ENCODE measurements at regions not wholly inside any gene's neighbourhood (a gene's known extent, or its start where the extent isn't known, plus 50 kb on each side); places are given as distances from the start of the nearest gene placed in this dataset.

DNA sequence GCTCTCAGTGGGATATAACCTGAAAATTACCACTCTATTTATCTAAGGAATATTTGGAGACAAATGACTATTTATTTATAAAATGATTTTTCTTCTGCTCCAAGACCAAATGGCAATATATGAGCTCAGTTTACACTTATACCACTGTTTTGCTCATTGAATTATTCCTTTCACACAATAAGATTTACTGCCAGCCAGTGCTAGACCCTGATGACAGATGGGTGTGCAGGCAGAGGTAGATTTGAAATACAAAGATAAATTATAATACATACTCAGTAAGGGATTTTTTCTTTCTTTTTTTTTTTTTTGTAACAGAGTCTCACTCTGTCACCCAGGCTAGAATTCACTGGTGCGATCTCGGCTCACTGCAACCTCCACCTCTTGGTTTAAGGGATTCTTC is 980.3 kb downstream of the EPHA3 start:
- Histone ChIP-seq H3K27me3 (ENCODE audit: insufficient read depth, low read length, poor library complexity) (no peaks in the 10 kb centered on the region), H3K9ac (ENCODE audit: low read length) (peak overlapping the region; percentile 32), H3K56ac (ENCODE audit: low read length) (peak overlapping the region; percentile 54), H3K4ac (ENCODE audit: low read depth, low read length) (no peak overlapping the region), H3K79me1 (ENCODE audit: low read length) (no peaks in the 10 kb centered on the region), H2BK5ac (ENCODE audit: low read length) (no peak overlapping the region), H3K23ac (ENCODE audit: low read length) (no peak overlapping the region), H3K4me2 (ENCODE audit: low read length) (no peak overlapping the region), H2AK5ac (ENCODE audit: low read length) (no peak overlapping the region), H3K36me3 (ENCODE audit: control insufficient read depth, insufficient read depth, low read length) (peaks cover 2% of the 10 kb centered on the region), H2BK15ac (replicated peaks; ENCODE audit: low read depth) (no peak overlapping the region), H2BK120ac (ENCODE audit: low read depth, low read length) (no peak overlapping the region), H3K18ac (ENCODE audit: low read length) (no peak overlapping the region), H4K8ac (ENCODE audit: low read depth, low read length) (no peak overlapping the region), H4K5ac (ENCODE audit: low read length) (no peak overlapping the region), H3K4me3 (ENCODE audit: low read length) (no peak overlapping the region), H3K27ac (ENCODE audit: low read depth, low read length) (no peak overlapping the region), H3K79me2 (ENCODE audit: control insufficient read depth, insufficient read depth, low read length) (peaks cover 9% of the 10 kb centered on the region), H3K4me1 (ENCODE audit: control insufficient read depth, low read depth, low read length) (peaks cover 2% of the 10 kb centered on the region)
- DNase-seq: peak; percentile 48
- WGBS (ENCODE audit: extremely low coverage, insufficient coverage, low lambda C conversion rate): no CpG with 5 or more reads among the region's 2 CpGs

DNA sequence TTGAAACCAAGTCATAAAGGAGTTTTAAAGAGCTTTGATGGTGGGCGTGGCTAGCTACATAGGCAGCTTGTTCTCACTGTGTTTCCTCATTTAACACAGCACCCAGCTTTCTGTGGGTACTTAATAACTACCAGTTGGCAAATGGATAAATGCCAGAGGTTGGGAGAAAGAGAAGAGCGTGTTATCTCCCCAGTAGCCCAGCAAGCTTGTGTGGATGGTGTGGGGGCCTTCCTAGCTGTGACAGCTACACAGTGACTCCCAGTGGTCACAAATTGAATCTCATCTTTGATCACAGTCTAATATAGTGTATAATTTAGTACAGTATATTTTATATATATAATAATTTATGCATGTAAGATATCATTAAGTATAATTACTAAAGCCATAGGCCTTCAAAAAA is 984.1 kb downstream of the EPHA3 start:
- no peak overlapping the region for H3K27ac ChIP-seq (ENCODE audit: low read depth, low read length)
- no peak overlapping the region for H3K4me3 ChIP-seq (ENCODE audit: low read length)
- H3K27me3 ChIP-seq (ENCODE audit: insufficient read depth, low read length, poor library complexity): no peaks in the 10 kb centered on the region
- DNase-seq: peak; percentile 86
- no peaks in the 10 kb centered on the region for H3K79me2 ChIP-seq (ENCODE audit: control insufficient read depth, insufficient read depth, low read length)
- no peak overlapping the region for H3K18ac ChIP-seq (ENCODE audit: low read length)
- WGBS (ENCODE audit: extremely low coverage, insufficient coverage, low lambda C conversion rate): no CpG with 5 or more reads among the region's 2 CpGs
- H3K23ac ChIP-seq (ENCODE audit: low read length): no peak overlapping the region
- no peak overlapping the region for H2BK15ac ChIP-seq (replicated peaks; ENCODE audit: low read depth)
- no peak overlapping the region for H4K5ac ChIP-seq (ENCODE audit: low read length)
- no peaks in the 10 kb centered on the region for H3K79me1 ChIP-seq (ENCODE audit: low read length)
- peaks cover 2% of the 10 kb centered on the region for H3K4me1 ChIP-seq (ENCODE audit: control insufficient read depth, low read depth, low read length)
- no peak overlapping the region for H4K8ac ChIP-seq (ENCODE audit: low read depth, low read length)
- no peak overlapping the region for H3K4ac ChIP-seq (ENCODE audit: low read depth, low read length)
- no peak overlapping the region for H3K4me2 ChIP-seq (ENCODE audit: low read length)
- no peak overlapping the region for H2BK120ac ChIP-seq (ENCODE audit: low read depth, low read length)
- H3K56ac ChIP-seq (ENCODE audit: low read length): no peak overlapping the region
- H2BK5ac ChIP-seq (ENCODE audit: low read length): no peak overlapping the region
- no peak overlapping the region for H2AK5ac ChIP-seq (ENCODE audit: low read length)
- no peak overlapping the region for H3K9ac ChIP-seq (ENCODE audit: low read length)
- peaks cover 2% of the 10 kb centered on the region for H3K36me3 ChIP-seq (ENCODE audit: control insufficient read depth, insufficient read depth, low read length)

- H4K8ac ChIP-seq (ENCODE audit: low read depth, low read length): no peak overlapping the region
- DNase-seq: peak; percentile 53
- H3K4ac ChIP-seq (ENCODE audit: low read depth, low read length): no peak overlapping the region
- H2BK120ac ChIP-seq (ENCODE audit: low read depth, low read length): no peak overlapping the region
- no peak overlapping the region for H3K4me3 ChIP-seq (ENCODE audit: low read length)
- no peak overlapping the region for H3K56ac ChIP-seq (ENCODE audit: low read length)
- H3K18ac ChIP-seq (ENCODE audit: low read length): no peak overlapping the region
- H3K9ac ChIP-seq (ENCODE audit: low read length): no peak overlapping the region
- H3K79me2 ChIP-seq (ENCODE audit: control insufficient read depth, insufficient read depth, low read length): no peaks in the 10 kb centered on the region
- no peak overlapping the region for H4K5ac ChIP-seq (ENCODE audit: low read length)
- no peak overlapping the region for H3K23ac ChIP-seq (ENCODE audit: low read length)
- no peak overlapping the region for H3K27ac ChIP-seq (ENCODE audit: low read depth, low read length)
- no peaks in the 10 kb centered on the region for H3K27me3 ChIP-seq (ENCODE audit: insufficient read depth, low read length, poor library complexity)
- no peaks in the 10 kb centered on the region for H3K36me3 ChIP-seq (ENCODE audit: control insufficient read depth, insufficient read depth, low read length)
- no peaks in the 10 kb centered on the region for H3K79me1 ChIP-seq (ENCODE audit: low read length)
- no CpG with 5 or more reads among the region's 1 CpG for WGBS (ENCODE audit: extremely low coverage, insufficient coverage, low lambda C conversion rate)
- H3K4me1 ChIP-seq (ENCODE audit: control insufficient read depth, low read depth, low read length): no peaks in the 10 kb centered on the region
- H2BK5ac ChIP-seq (ENCODE audit: low read length): no peak overlapping the region
- H3K4me2 ChIP-seq (ENCODE audit: low read length): no peak overlapping the region
- no peak overlapping the region for H2AK5ac ChIP-seq (ENCODE audit: low read length)
- no peak overlapping the region for H2BK15ac ChIP-seq (replicated peaks; ENCODE audit: low read depth)
These were observed 985.6 kb downstream of the EPHA3 start for GRCh38 chr3:90092994-90093393.

DNA sequence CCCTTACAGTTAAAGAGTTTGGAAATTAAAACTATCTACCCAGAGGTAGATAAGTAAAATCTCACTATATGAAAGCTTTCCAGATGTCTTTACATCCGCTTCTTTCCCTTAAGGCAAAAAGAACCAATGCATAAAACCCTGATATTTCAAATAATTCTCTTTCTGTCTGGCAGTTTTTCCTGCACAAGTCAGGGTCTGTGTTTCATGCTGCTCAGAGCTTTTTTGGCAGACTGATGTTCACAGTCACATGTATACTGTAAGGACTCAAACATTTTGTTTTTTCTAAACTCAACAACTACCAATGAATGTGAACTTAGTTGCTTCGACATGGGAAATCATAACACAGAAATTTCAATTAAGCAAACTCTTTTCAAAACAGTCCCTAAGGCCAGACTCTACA is 988.4 kb downstream of the EPHA3 start:
- H3K56ac ChIP-seq (ENCODE audit: low read length): no peak overlapping the region
- no CpG with 5 or more reads among the region's 2 CpGs for WGBS (ENCODE audit: extremely low coverage, insufficient coverage, low lambda C conversion rate)
- H3K79me2 ChIP-seq (ENCODE audit: control insufficient read depth, insufficient read depth, low read length): no peaks in the 10 kb centered on the region
- no peak overlapping the region for H3K27ac ChIP-seq (ENCODE audit: low read depth, low read length)
- no peak overlapping the region for H4K5ac ChIP-seq (ENCODE audit: low read length)
- H3K4me1 ChIP-seq (ENCODE audit: control insufficient read depth, low read depth, low read length): no peaks in the 10 kb centered on the region
- H3K4ac ChIP-seq (ENCODE audit: low read depth, low read length): no peak overlapping the region
- no peak overlapping the region for H3K23ac ChIP-seq (ENCODE audit: low read length)
- H3K4me2 ChIP-seq (ENCODE audit: low read length): no peak overlapping the region
- H3K27me3 ChIP-seq (ENCODE audit: insufficient read depth, low read length, poor library complexity): no peaks in the 10 kb centered on the region
- no peak overlapping the region for H2BK15ac ChIP-seq (replicated peaks; ENCODE audit: low read depth)
- H3K79me1 ChIP-seq (ENCODE audit: low read length): no peaks in the 10 kb centered on the region
- H2BK120ac ChIP-seq (ENCODE audit: low read depth, low read length): no peak overlapping the region
- H2BK5ac ChIP-seq (ENCODE audit: low read length): no peak overlapping the region
- no peak for DNase-seq
- no peak overlapping the region for H2AK5ac ChIP-seq (ENCODE audit: low read length)
- H4K8ac ChIP-seq (ENCODE audit: low read depth, low read length): no peak overlapping the region
- H3K36me3 ChIP-seq (ENCODE audit: control insufficient read depth, insufficient read depth, low read length): no peaks in the 10 kb centered on the region
- no peak overlapping the region for H3K9ac ChIP-seq (ENCODE audit: low read length)
- no peak overlapping the region for H3K18ac ChIP-seq (ENCODE audit: low read length)
- H3K4me3 ChIP-seq (ENCODE audit: low read length): no peak overlapping the region

GRCh38 chr3:90099493-90099892 is 992.1 kb downstream of the EPHA3 start:
- no CpG with 5 or more reads among the region's 1 CpG for WGBS (ENCODE audit: extremely low coverage, insufficient coverage, low lambda C conversion rate)
- H3K4ac ChIP-seq (ENCODE audit: low read depth, low read length): no peak overlapping the region
- H3K27ac ChIP-seq (ENCODE audit: low read depth, low read length): no peak overlapping the region
- H2BK120ac ChIP-seq (ENCODE audit: low read depth, low read length): no peak overlapping the region
- no peak overlapping the region for H3K4me3 ChIP-seq (ENCODE audit: low read length)
- H3K9ac ChIP-seq (ENCODE audit: low read length): no peak overlapping the region
- no peak overlapping the region for H2BK15ac ChIP-seq (replicated peaks; ENCODE audit: low read depth)
- no peaks in the 10 kb centered on the region for H3K79me1 ChIP-seq (ENCODE audit: low read length)
- H4K8ac ChIP-seq (ENCODE audit: low read depth, low read length): no peak overlapping the region
- H3K36me3 ChIP-seq (ENCODE audit: control insufficient read depth, insufficient read depth, low read length): no peaks in the 10 kb centered on the region
- no peak overlapping the region for H3K23ac ChIP-seq (ENCODE audit: low read length)
- no peak overlapping the region for H3K56ac ChIP-seq (ENCODE audit: low read length)
- H3K27me3 ChIP-seq (ENCODE audit: insufficient read depth, low read length, poor library complexity): no peaks in the 10 kb centered on the region
- H2AK5ac ChIP-seq (ENCODE audit: low read length): no peak overlapping the region
- H3K4me2 ChIP-seq (ENCODE audit: low read length): no peak overlapping the region
- H3K18ac ChIP-seq (ENCODE audit: low read length): no peak overlapping the region
- H3K4me1 ChIP-seq (ENCODE audit: control insufficient read depth, low read depth, low read length): no peaks in the 10 kb centered on the region
- no peak for DNase-seq
- H2BK5ac ChIP-seq (ENCODE audit: low read length): no peak overlapping the region
- H4K5ac ChIP-seq (ENCODE audit: low read length): no peak overlapping the region
- H3K79me2 ChIP-seq (ENCODE audit: control insufficient read depth, insufficient read depth, low read length): no peaks in the 10 kb centered on the region

- H3K56ac ChIP-seq (ENCODE audit: low read length): no peak overlapping the region
These were observed 994.7 kb downstream of the EPHA3 start for GRCh38 chr3:90102146-90102545.

More at GRCh38 chr3:90102146-90102545, 994.7 kb downstream of the EPHA3 start:
- H3K27me3 ChIP-seq (ENCODE audit: insufficient read depth, low read length, poor library complexity): no peaks in the 10 kb centered on the region
- H3K36me3 ChIP-seq (ENCODE audit: control insufficient read depth, insufficient read depth, low read length): no peaks in the 10 kb centered on the region
- no peak overlapping the region for H3K4me2 ChIP-seq (ENCODE audit: low read length)
- no peak overlapping the region for H2BK5ac ChIP-seq (ENCODE audit: low read length)
- no peak overlapping the region for H2AK5ac ChIP-seq (ENCODE audit: low read length)
- no peak overlapping the region for H3K23ac ChIP-seq (ENCODE audit: low read length)
- no peak overlapping the region for H2BK15ac ChIP-seq (replicated peaks; ENCODE audit: low read depth)
- no peak overlapping the region for H2BK120ac ChIP-seq (ENCODE audit: low read depth, low read length)
- no peak overlapping the region for H3K27ac ChIP-seq (ENCODE audit: low read depth, low read length)
- H3K4ac ChIP-seq (ENCODE audit: low read depth, low read length): no peak overlapping the region
- DNase-seq: no peak
- no peak overlapping the region for H3K4me3 ChIP-seq (ENCODE audit: low read length)
- no peak overlapping the region for H3K18ac ChIP-seq (ENCODE audit: low read length)
- no peak overlapping the region for H4K8ac ChIP-seq (ENCODE audit: low read depth, low read length)
- no peaks in the 10 kb centered on the region for H3K79me2 ChIP-seq (ENCODE audit: control insufficient read depth, insufficient read depth, low read length)
- no peaks in the 10 kb centered on the region for H3K4me1 ChIP-seq (ENCODE audit: control insufficient read depth, low read depth, low read length)
- no peak overlapping the region for H4K5ac ChIP-seq (ENCODE audit: low read length)
- no peak overlapping the region for H3K9ac ChIP-seq (ENCODE audit: low read length)
- H3K79me1 ChIP-seq (ENCODE audit: low read length): no peaks in the 10 kb centered on the region
